ENCODE measurements at regions not wholly inside any gene's neighbourhood (a gene's known extent, or its start where the extent isn't known, plus 50 kb on each side); places are given as distances from the start of the nearest gene placed in this dataset.
"Not testable (repeated sequence)": the region's sequence is repeated elsewhere in the genome, so short reads cannot be mapped to it uniquely, and the experiment has no call there.

DNA sequence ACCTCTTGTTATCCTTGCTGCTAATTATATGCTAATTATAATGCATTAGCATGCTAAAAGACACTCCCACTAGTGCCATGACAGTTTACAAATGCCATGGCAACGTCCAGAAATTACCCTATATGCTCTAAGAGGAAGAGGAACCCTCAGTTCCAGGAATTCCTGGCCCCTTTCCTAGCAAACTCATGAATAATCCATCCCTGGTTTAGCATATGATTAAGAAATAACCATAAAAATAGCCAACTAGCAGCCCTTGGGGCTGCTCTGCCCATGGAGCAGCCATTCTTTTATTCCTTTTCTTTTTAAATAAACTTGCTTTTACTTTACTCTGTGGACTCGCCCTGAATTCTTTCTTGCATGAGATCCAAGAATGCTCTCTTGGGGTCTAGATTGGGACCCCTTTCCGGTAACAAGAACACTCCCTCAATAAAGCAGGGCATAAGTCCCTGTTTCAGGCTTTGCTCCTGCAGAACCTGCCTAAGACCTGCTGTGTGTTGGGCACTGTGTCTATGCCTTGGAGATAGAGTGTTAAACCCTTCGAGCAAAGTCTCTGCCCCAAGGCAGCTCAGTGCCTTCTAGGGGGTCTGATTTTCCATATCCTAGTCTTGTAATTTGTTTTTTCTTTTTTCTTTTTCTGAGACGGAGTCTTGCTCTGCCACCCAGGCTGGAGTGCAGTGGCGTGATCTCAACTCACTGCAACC is 345.0 kb downstream of the NPIPA7 start:
- TF ChIP-seq, protein P1, sequence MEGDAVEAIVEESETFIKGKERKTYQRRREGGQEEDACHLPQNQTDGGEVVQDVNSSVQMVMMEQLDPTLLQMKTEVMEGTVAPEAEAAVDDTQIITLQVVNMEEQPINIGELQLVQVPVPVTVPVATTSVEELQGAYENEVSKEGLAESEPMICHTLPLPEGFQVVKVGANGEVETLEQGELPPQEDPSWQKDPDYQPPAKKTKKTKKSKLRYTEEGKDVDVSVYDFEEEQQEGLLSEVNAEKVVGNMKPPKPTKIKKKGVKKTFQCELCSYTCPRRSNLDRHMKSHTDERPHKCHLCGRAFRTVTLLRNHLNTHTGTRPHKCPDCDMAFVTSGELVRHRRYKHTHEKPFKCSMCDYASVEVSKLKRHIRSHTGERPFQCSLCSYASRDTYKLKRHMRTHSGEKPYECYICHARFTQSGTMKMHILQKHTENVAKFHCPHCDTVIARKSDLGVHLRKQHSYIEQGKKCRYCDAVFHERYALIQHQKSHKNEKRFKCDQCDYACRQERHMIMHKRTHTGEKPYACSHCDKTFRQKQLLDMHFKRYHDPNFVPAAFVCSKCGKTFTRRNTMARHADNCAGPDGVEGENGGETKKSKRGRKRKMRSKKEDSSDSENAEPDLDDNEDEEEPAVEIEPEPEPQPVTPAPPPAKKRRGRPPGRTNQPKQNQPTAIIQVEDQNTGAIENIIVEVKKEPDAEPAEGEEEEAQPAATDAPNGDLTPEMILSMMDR (IDR thresholded peaks at IDR 0.05), result not testable (repeated sequence)
- TF ChIP-seq EZH2, EZH2phosphoT487 (IDR thresholded peaks at IDR 0.05): not testable (repeated sequence)

Data from neural progenitor cell (in vitro differentiated cells).